GM21619 (cell line): ENCODE measurements at regions not wholly inside any gene's neighbourhood (a gene's known extent, or its start where the extent isn't known, plus 50 kb on each side); places are given as distances from the start of the nearest gene placed in this dataset.

Experiments
- ATAC-seq: cut with Tn5 transposase; IDR thresholded peaks from one replicate; pipeline ENCODE4 v1.9.1; 2021; ENCODE audit not compliant: unreplicated experiment

GRCh38 chr5:56337715-56338319, 104.7 kb upstream of the ANKRD55 start:
- ATAC-seq = no peak

GRCh38 chr5:56335212-56335611, 102.1 kb upstream of the ANKRD55 start:
- no peak for ATAC-seq

DNA sequence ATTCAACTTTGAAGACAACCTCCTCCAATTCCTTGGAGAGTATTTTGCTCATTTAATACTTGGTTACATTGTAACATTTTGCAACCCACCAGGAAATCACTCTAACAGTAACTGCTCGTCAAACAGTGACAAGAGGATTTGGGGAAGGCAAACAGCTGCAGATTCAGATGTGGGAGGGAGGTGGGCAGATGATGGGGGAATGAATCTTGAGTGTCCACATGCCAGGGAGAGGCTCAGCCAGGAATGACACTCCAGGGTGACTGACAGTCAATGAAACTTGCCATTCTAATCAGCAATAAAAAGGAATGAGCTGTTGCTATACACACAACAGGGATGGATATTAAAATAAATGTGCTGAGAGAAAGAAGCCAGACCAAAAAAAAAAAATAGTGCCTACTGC, 97.7 kb upstream of the ANKRD55 start:
- no peak for ATAC-seq

DNA sequence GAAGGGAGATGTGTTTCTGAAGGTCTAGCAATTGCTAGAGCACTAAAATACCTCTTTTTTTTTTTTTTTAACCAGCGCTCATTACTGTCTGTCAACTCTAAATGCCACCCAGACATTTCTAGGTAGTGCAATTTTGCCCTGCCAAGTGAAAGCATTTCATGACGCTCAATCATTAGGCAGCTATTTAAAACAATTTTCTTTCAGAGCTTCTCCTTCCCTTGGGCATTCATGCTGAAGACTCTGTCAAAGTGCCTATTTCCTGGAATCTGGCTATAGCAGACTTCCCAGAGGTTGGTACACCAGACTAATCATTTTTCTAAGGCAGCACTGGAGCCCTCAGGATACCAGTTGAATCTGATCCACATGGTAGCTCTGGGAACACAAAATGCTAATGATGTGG, 97.0 kb upstream of the ANKRD55 start:
- ATAC-seq = no peak

GRCh38 chr5:56329652-56330051, 96.5 kb upstream of the ANKRD55 start:
- ATAC-seq = peak; percentile 59

DNA sequence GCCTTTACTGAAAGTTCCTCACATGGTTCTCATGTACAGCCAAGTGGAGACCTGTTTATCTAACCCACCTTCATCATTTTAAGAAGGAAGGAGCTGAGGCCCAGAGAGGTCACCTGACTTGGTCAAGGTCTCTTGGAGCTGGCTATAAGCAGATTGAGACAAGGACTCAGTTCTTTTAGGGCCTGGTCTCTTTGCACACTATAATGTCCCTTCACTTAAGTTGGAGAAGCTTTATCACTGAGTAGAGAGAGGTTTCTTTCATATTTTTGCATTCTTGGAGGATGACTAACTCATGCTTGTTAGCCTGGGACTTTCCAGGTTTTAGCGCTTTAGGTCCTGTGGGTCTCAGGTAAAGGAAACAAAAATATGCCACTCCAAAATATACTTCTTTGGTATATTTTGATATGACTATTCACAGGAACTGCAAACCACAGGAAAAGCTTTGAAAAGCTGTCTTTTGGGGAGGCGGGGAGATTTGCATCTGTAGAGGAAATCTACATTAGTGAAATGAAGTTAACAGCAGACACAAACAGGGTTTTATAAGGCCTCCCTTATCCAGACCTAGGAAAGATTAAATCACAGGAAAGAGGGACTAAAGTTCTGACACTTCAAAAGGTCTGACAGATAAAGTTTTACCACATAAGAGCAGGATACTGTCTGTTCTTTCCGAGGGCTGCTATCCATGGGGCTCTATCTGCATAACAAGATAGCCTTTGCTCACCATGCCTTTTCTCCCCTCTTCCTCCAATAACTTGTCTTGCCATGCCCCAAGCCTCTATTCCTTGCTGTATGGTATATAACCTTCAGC, 95.8 kb upstream of the ANKRD55 start:
- peak; percentile 53 for ATAC-seq

GRCh38 chr5:56327809-56328208, 94.7 kb upstream of the ANKRD55 start:
- peak; percentile 52 for ATAC-seq

- ATAC-seq = no peak
These were observed 93.6 kb upstream of the ANKRD55 start for GRCh38 chr5:56326770-56327169.

DNA sequence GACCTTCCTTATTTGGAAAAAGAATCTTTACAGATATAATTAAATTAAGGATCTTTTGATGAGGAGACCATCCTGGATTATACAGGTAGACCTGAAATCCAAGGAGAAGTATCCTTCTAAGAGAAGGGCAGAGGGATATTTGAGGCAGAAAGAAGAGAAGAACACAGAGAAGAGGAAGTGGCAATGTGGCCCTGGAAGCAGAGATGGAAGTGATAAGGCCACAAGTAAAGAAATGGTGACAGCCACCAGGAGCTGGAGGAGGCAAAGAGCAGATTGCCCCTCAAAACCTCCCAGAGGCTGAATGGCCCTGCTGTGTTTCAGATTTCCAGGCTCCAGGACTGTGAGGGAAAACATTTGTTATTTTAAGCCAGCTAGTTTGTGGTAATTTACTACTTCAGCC, 93.0 kb upstream of the ANKRD55 start:
- no peak for ATAC-seq

- ATAC-seq = no peak
These were observed 91.9 kb upstream of the ANKRD55 start for GRCh38 chr5:56325039-56325438.

DNA sequence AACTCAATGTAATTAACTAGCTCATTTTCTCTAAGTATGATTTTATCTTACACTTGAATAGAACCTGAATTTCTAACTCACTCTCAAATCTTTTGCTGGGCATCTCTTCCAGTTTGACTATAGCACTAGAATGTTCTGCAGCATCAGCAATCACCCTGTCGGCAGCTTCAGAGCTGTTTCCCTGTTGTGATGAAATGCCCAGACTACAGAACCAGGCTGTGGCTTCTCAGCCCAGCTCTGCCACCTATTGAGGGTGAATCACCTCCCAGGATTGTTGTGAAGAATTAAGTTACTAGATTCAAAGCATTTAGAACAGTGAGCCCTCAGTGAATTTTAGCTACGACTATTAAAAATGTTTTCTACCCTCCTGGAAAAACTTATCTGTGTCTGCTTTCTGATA, 90.4 kb upstream of the ANKRD55 start:
- no peak for ATAC-seq

- no peak for ATAC-seq
These were observed 89.5 kb upstream of the ANKRD55 start for GRCh38 chr5:56322592-56322991.

DNA sequence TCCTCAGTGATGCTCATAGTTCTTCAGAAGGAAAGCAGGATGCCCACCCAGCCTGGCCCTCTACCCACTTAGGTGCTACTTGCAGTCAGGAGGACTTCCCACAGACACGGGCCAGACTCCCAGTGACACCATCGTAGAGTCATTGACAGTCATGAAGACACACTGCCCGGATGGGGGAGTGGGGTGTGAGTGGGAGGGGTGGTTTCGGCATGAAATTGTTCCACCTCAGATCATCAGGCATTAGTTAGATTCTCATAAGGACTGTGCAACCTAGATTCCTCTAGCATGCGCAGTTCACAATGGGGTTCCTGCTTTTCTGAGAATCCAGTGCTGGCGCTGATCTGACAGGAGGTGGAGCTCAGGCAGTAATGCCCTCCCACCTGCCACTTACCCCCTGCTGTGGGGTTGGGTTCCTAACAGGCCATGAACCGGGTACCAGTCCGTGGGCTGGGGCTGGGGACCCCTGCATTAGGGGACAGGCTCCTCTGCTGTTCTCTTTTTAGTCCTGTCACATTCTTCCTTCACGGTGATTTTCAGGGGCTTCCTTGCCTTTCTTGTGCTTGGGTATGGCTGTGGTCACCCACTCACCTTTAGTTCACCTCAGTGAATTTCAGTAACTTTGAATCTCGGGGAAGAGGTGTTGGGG, 88.2 kb upstream of the ANKRD55 start:
- ATAC-seq = no peak

GRCh38 chr5:56320686-56321085, 87.6 kb upstream of the ANKRD55 start:
- ATAC-seq = no peak

GRCh38 chr5:56319526-56320181, 86.5 kb upstream of the ANKRD55 start:
- ATAC-seq = no peak

DNA sequence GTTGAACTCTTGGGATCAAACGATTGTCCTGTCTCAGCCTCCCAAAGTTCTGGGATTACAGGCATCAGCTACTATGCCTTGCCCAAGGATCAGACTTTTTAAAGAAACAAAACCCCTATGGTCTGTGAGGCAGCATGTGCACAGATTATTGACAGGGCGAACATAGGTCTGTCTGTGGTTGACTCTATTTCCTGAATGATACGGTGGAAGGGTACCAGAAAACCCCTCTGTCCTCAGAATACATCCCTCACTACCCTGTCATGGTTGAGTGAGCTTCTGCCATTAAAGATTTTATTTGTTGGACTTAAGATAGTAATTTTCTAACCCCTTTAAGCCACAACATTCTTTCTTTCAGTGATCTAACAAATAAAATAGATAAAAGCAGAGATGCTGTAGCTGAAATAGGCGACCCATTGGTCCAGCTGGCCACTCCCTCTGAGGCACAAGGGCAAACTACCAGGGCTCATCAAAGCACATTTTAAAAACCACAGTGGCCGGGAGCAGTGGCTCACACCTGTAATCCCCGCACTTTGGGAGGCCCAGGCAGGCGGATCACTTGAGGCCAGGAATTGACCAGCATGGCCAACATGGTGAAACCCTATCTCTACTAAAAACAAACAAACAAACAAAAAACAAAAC, 84.9 kb upstream of the ANKRD55 start:
- peak; percentile 76 for ATAC-seq

GRCh38 chr5:56316299-56316994, 83.3 kb upstream of the ANKRD55 start:
- ATAC-seq = no peak

DNA sequence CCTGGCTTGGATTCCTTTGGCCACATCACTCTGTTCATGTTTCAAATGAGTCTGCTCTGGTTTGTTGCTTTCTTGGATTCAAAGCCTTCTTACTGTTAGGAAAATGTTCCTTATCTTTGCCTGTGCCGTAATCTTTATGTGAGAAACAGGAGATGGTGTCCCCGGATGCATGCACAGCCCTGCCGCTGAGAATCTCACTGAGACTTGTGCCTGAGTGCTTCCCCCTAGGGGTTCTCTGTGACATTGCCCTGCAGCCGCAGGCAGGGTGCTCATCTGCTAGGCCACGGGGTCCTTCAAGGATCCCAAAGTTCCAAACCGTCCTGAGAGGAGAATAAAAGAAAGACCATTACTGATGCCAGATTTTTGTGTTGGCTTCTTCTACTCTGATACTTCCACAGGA, 81.4 kb upstream of the ANKRD55 start:
- no peak for ATAC-seq

- ATAC-seq = no peak
These were observed 80.5 kb upstream of the ANKRD55 start for GRCh38 chr5:56313596-56313995.

- no peak for ATAC-seq
These were observed 79.9 kb upstream of the ANKRD55 start for GRCh38 chr5:56313004-56313531.
